Choroid plexus epithelial cell (primary cell): ENCODE measurements at regions not wholly inside any gene's neighbourhood (a gene's known extent, or its start where the extent isn't known, plus 50 kb on each side); places are given as distances from the start of the nearest gene placed in this dataset.

ENCODE experiments used
- DNase-seq: peaks from one replicate; pipeline ENCODE4 v3.0.0-alpha.2; 2010; ENCODE audit warnings: low read depth
- H3K4me3 ChIP-seq: 2 replicates; pipeline ENCODE4 v1.5.1; 2011; ENCODE audit warnings: low read depth, mild to moderate bottlenecking, control low read depth, low read length, moderate library complexity
- CTCF ChIP-seq: conservative IDR thresholded peaks from 2 replicates; pipeline ENCODE4 v1.5.1; 2011; ENCODE audit warnings: low read depth, mild to moderate bottlenecking, control low read depth, inconsistent platforms, low read length, moderate library complexity

DNA sequence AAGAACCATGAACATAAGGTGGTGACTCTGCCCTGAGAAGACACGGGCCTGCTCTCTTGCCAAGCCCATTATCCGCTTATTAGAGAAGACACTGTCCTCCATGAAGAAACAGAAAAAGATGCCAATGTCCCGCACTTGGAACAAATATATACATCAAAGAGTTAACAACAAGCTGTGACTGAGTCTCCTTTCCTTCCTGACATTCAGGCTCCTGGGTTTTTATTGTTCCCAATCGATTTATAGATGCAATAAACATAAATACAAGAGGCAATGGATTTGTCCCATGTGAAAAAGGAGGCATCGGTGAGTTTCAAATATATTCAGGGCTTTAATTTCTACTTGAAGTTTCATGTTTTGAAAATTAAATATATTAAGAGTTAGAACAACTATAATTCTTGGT, 169.2 kb upstream of the CPEB2 start:
- no peak for DNase-seq
- no peak overlapping the region for H3K4me3 ChIP-seq
- TF ChIP-seq CTCF: no peak

DNA sequence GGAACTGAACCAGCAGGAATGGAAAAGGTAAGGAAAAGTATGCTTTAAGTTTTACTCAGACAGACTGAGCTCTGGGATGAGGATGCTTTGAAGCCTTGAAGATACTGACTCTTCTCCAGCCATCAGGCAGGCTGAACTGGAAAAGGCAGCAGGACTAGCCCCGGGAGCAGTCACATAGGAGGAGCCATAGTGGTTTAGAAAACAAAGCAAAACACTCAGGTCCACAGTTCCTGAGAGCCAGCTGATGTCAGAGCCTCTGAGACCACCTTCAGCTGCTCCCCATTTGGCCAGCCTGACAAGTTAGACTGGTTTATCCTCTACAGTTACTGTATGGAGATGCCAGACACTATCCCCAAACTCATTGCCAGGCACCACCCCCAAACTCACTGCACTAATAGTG, 167.9 kb upstream of the CPEB2 start:
- H3K4me3 ChIP-seq: no peak overlapping the region
- no peak for DNase-seq
- TF ChIP-seq CTCF: no peak

- no peak overlapping the region for H3K4me3 ChIP-seq
- no peak for DNase-seq
- TF ChIP-seq CTCF: no peak
Measured at GRCh38 chr4:14835288-14835687, 167.0 kb upstream of the CPEB2 start.

- TF ChIP-seq CTCF: no peak
- DNase-seq: no peak
Measured at GRCh38 chr4:14835708-14836425, 166.4 kb upstream of the CPEB2 start.

GRCh38 chr4:14837860-14838259, 164.4 kb upstream of the CPEB2 start:
- TF ChIP-seq CTCF: no peak
- no peak for DNase-seq
- no peak overlapping the region for H3K4me3 ChIP-seq

More at GRCh38 chr4:14835708-14836425, 166.4 kb upstream of the CPEB2 start:
- no peak overlapping the region for H3K4me3 ChIP-seq

DNA sequence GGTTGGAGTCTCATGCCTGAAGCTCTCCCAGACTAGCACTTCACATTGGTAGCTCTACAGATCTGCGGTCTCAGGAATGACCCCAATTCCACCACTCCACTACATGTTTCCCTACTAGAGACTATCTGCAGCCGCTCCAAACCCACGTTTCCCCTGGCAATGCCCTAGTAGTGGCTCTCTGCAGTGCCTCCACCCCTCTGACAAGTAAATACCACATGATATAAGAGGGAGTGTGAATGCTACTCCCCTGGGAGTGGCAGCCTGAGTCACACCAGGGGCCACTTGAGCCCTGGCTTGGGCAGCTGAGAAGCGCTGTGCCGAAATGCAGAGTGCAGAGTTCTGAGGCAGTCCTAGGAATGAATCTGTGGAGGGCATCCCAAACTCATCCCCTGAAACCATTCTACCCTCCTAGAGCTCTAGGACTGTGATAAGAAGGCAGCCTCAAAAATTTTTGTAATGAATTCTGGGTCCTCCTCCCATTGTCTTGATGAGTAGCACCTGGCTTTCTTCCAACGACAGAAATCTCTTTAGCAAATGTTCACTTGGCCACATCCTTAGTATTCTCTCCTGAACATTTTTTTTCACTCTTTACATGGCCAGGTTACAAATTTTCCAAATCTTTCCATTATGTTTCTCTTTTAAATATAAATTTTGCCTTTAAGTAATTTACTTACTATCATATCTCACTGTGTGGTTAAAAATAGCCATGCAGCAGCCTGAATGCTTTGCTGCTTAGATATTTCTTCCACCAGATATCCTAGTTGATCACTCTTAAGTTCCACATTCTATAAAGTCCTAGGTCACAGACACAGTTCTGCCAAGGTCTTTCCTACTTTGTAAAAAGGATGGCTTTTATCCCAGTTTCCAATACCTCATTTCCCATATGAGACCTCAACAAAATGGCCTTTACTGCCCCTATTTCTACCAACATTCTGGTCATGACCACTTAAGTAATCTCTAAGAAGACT, 160.2 kb upstream of the CPEB2 start:
- TF ChIP-seq CTCF: no peak
- no peak for DNase-seq
- H3K4me3 ChIP-seq: no peak overlapping the region
